ENCODE measurements at regions not wholly inside any gene's neighbourhood (a gene's known extent, or its start where the extent isn't known, plus 50 kb on each side); places are given as distances from the start of the nearest gene placed in this dataset.
A peak's percentile ranks its signal among the peaks of the same experiment; 100 is the strongest.

DNA sequence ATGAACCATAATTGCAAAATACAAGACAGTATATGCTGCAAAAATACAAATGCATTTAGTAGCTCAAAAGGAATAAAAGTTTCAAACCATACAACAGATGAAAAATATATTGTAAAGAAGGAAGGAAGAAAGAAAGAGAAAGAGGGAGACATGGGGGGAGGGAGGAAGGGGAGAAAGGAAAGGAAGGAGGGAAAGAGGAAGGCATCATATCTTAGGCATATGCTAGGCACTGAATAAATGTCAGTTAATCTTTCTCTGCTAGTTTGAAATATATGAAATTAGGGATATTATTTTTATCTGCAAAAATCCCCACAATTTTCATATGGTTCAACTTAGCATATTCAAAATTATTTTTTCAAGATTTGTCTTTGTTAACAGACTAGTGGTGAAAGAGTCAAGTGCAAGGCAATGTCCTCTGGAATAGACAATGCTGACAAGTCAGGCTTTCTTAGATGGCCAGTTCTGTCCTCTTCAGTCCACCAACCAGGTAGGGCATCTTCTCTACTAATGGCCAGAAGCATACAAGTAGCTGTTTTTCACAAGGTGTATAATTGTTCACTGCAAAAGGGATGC, 506.4 kb downstream of the PRKD1 start:
- H3K79me2 ChIP-seq (ENCODE audit: insufficient read depth, low read length) = no peaks in the 10 kb centered on the region
- no peak overlapping the region for H3K4me2 ChIP-seq (ENCODE audit: insufficient read depth, low read length)
- no peak overlapping the region for H3K4me3 ChIP-seq (ENCODE audit: insufficient read depth, low read length)
- no peaks in the 10 kb centered on the region for H3K36me3 ChIP-seq (ENCODE audit: insufficient read depth, low read length)
- H4K20me1 ChIP-seq (ENCODE audit: insufficient read depth, low read length) = no peaks in the 10 kb centered on the region
- no peak overlapping the region for H2AFZ ChIP-seq (ENCODE audit: low read length)
- no peaks in the 10 kb centered on the region for H3K27me3 ChIP-seq (ENCODE audit: insufficient read depth, low read length)
- no peak for DNase-seq (ENCODE audit: insufficient read length, low spot score, missing footprints)
- TF ChIP-seq, protein P1, sequence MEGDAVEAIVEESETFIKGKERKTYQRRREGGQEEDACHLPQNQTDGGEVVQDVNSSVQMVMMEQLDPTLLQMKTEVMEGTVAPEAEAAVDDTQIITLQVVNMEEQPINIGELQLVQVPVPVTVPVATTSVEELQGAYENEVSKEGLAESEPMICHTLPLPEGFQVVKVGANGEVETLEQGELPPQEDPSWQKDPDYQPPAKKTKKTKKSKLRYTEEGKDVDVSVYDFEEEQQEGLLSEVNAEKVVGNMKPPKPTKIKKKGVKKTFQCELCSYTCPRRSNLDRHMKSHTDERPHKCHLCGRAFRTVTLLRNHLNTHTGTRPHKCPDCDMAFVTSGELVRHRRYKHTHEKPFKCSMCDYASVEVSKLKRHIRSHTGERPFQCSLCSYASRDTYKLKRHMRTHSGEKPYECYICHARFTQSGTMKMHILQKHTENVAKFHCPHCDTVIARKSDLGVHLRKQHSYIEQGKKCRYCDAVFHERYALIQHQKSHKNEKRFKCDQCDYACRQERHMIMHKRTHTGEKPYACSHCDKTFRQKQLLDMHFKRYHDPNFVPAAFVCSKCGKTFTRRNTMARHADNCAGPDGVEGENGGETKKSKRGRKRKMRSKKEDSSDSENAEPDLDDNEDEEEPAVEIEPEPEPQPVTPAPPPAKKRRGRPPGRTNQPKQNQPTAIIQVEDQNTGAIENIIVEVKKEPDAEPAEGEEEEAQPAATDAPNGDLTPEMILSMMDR (IDR thresholded peaks at IDR 0.05; ENCODE audit: extremely low read depth, low read depth, low read length) = no peak
- H3K27ac ChIP-seq (ENCODE audit: low read depth, low read length) = no peak overlapping the region
- H3K4me1 ChIP-seq (ENCODE audit: insufficient read depth, low read length) = no peaks in the 10 kb centered on the region
- no peaks in the 10 kb centered on the region for H3K9me3 ChIP-seq (ENCODE audit: low read depth, low read length)

- H3K4me2 ChIP-seq (ENCODE audit: insufficient read depth, low read length) = no peak overlapping the region
- H3K36me3 ChIP-seq (ENCODE audit: insufficient read depth, low read length) = no peaks in the 10 kb centered on the region
- H3K9me3 ChIP-seq (ENCODE audit: low read depth, low read length) = no peaks in the 10 kb centered on the region
- H3K4me3 ChIP-seq (ENCODE audit: insufficient read depth, low read length) = no peak overlapping the region
- TF ChIP-seq, protein P1 (IDR thresholded peaks at IDR 0.05; ENCODE audit: extremely low read depth, low read depth, low read length) = no peak
- no peaks in the 10 kb centered on the region for H3K79me2 ChIP-seq (ENCODE audit: insufficient read depth, low read length)
- no peak overlapping the region for H2AFZ ChIP-seq (ENCODE audit: low read length)
- no peaks in the 10 kb centered on the region for H3K27me3 ChIP-seq (ENCODE audit: insufficient read depth, low read length)
- no peak for DNase-seq (ENCODE audit: insufficient read length, low spot score, missing footprints)
- no peaks in the 10 kb centered on the region for H3K4me1 ChIP-seq (ENCODE audit: insufficient read depth, low read length)
- no peaks in the 10 kb centered on the region for H4K20me1 ChIP-seq (ENCODE audit: insufficient read depth, low read length)
- H3K27ac ChIP-seq (ENCODE audit: low read depth, low read length) = no peak overlapping the region
Observed at GRCh38 chr14:29425705-29426482, 501.8 kb downstream of the PRKD1 start.

GRCh38 chr14:29442696-29443095, 485.0 kb downstream of the PRKD1 start:
- no peaks in the 10 kb centered on the region for H3K27me3 ChIP-seq (ENCODE audit: insufficient read depth, low read length)
- no peaks in the 10 kb centered on the region for H3K9me3 ChIP-seq (ENCODE audit: low read depth, low read length)
- no peaks in the 10 kb centered on the region for H4K20me1 ChIP-seq (ENCODE audit: insufficient read depth, low read length)
- H3K79me2 ChIP-seq (ENCODE audit: insufficient read depth, low read length) = no peaks in the 10 kb centered on the region
- H3K36me3 ChIP-seq (ENCODE audit: insufficient read depth, low read length) = no peaks in the 10 kb centered on the region
- peaks cover 5% of the 10 kb centered on the region for H3K4me1 ChIP-seq (ENCODE audit: insufficient read depth, low read length)
- H3K27ac ChIP-seq (ENCODE audit: low read depth, low read length) = no peak overlapping the region
- TF ChIP-seq, protein P1 (IDR thresholded peaks at IDR 0.05; ENCODE audit: extremely low read depth, low read depth, low read length) = no peak
- H3K4me3 ChIP-seq (ENCODE audit: insufficient read depth, low read length) = no peak overlapping the region
- peak overlapping the region; percentile 4 for H2AFZ ChIP-seq (ENCODE audit: low read length)
- DNase-seq (ENCODE audit: insufficient read length, low spot score, missing footprints) = peak; percentile 83
- H3K4me2 ChIP-seq (ENCODE audit: insufficient read depth, low read length) = peak overlapping the region; percentile 7

- no peaks in the 10 kb centered on the region for H3K9me3 ChIP-seq (ENCODE audit: low read depth, low read length)
- no peak overlapping the region for H3K4me3 ChIP-seq (ENCODE audit: insufficient read depth, low read length)
- H3K27ac ChIP-seq (ENCODE audit: low read depth, low read length) = no peak overlapping the region
- no peak overlapping the region for H3K4me2 ChIP-seq (ENCODE audit: insufficient read depth, low read length)
- H2AFZ ChIP-seq (ENCODE audit: low read length) = no peak overlapping the region
- DNase-seq (ENCODE audit: insufficient read length, low spot score, missing footprints) = no peak
- H3K79me2 ChIP-seq (ENCODE audit: insufficient read depth, low read length) = no peaks in the 10 kb centered on the region
- peaks cover 5% of the 10 kb centered on the region for H3K4me1 ChIP-seq (ENCODE audit: insufficient read depth, low read length)
- no peaks in the 10 kb centered on the region for H4K20me1 ChIP-seq (ENCODE audit: insufficient read depth, low read length)
- TF ChIP-seq, protein P1 (IDR thresholded peaks at IDR 0.05; ENCODE audit: extremely low read depth, low read depth, low read length) = no peak
- no peaks in the 10 kb centered on the region for H3K27me3 ChIP-seq (ENCODE audit: insufficient read depth, low read length)
- no peaks in the 10 kb centered on the region for H3K36me3 ChIP-seq (ENCODE audit: insufficient read depth, low read length)
Observed at GRCh38 chr14:29444216-29444615, 483.4 kb downstream of the PRKD1 start.
